A549 (cell line): ENCODE measurements at regions not wholly inside any gene's neighbourhood (a gene's known extent, or its start where the extent isn't known, plus 50 kb on each side); places are given as distances from the start of the nearest gene placed in this dataset.
"Not testable (repeated sequence)": the region's sequence is repeated elsewhere in the genome, so short reads cannot be mapped to it uniquely, and the experiment has no call there.

Experiments
- EP300 ChIP-seq, 2 experiments: fragments of >200 bp; sonication (Bioruptor Twin); formaldehyde crosslinking; IDR thresholded peaks; 2 replicates in 1 of 2; 3 replicates in 1 of 2; pipeline ENCODE4 v1.6.1; 2016 to 2017
- TF ChIP-seq, protein P1 (sequence below): fragments of >200 bp; sonication (Bioruptor Twin); formaldehyde crosslinking; IDR thresholded peaks from 3 replicates; pipeline ENCODE4 v1.5.1; 2016

DNA sequence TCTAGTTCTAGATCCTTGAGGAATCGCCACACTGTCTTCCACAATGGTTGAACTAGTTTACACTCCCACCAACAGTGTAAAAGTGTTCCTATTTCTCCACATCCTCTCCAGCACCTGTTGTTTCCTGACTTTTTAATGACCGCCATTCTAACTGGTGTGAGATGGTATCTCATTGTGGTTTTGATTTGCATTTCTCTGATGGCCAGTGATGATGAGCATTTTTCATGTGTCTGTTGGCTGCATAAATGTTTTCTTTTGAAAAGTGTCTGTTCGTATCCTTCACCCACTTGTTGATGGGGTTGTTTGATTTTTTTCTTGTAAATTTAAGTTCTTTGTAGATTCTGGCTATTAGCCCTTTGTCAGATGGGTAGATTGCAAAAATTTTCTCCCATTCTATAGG, 79.2 kb downstream of the SLC41A2 start:
- TF ChIP-seq EP300 (IDR thresholded peaks at IDR 0.05): not testable (repeated sequence)
- TF ChIP-seq, protein P1, sequence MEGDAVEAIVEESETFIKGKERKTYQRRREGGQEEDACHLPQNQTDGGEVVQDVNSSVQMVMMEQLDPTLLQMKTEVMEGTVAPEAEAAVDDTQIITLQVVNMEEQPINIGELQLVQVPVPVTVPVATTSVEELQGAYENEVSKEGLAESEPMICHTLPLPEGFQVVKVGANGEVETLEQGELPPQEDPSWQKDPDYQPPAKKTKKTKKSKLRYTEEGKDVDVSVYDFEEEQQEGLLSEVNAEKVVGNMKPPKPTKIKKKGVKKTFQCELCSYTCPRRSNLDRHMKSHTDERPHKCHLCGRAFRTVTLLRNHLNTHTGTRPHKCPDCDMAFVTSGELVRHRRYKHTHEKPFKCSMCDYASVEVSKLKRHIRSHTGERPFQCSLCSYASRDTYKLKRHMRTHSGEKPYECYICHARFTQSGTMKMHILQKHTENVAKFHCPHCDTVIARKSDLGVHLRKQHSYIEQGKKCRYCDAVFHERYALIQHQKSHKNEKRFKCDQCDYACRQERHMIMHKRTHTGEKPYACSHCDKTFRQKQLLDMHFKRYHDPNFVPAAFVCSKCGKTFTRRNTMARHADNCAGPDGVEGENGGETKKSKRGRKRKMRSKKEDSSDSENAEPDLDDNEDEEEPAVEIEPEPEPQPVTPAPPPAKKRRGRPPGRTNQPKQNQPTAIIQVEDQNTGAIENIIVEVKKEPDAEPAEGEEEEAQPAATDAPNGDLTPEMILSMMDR: not testable (repeated sequence)
